ENCODE measurements at regions not wholly inside any gene's neighbourhood (a gene's known extent, or its start where the extent isn't known, plus 50 kb on each side); places are given as distances from the start of the nearest gene placed in this dataset.

DNA sequence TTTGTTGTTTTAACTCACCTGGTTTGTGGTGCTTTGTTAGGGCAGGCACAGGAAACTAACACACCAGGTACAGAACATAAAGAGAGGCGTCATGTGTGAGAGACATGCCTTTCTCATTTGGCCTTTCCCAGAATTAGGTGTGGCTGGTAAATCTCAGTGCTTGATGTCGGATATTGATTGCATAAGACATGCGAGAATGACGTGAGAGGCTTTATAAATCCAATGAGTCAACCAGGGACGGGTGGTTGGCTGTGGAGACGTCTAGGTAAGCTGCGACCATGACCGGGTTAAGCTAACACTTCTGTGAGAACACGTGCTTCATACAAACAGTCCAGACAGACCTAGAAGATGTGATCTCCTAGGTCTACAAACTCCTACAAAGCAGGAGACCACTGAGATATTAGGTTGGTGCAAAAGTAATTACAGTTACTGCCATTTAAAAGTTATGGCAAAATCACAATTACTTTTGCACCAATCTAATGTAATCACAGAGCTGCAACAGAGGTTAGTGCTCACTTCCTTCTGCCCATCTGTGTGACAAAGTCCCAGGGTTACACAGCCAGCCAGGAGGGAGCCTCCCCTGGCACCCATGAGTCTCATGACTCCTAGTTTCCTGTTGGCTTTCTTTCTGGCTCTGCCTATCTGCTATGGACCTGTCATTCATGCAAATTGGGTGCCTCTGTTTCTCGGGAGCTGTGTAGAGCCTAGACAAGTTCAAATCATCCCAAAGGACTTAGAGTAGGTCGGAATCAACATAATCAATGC, 98.9 kb upstream of the ATP8B1 start:
- TF ChIP-seq, protein P1, sequence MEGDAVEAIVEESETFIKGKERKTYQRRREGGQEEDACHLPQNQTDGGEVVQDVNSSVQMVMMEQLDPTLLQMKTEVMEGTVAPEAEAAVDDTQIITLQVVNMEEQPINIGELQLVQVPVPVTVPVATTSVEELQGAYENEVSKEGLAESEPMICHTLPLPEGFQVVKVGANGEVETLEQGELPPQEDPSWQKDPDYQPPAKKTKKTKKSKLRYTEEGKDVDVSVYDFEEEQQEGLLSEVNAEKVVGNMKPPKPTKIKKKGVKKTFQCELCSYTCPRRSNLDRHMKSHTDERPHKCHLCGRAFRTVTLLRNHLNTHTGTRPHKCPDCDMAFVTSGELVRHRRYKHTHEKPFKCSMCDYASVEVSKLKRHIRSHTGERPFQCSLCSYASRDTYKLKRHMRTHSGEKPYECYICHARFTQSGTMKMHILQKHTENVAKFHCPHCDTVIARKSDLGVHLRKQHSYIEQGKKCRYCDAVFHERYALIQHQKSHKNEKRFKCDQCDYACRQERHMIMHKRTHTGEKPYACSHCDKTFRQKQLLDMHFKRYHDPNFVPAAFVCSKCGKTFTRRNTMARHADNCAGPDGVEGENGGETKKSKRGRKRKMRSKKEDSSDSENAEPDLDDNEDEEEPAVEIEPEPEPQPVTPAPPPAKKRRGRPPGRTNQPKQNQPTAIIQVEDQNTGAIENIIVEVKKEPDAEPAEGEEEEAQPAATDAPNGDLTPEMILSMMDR (conservative IDR thresholded peaks at IDR 0.05) = no peak
- TF ChIP-seq ZFX (IDR thresholded peaks at IDR 0.05) = no peak

Measured in C4-2B (cell line).